Erythroblast (primary cell): ENCODE measurements at regions not wholly inside any gene's neighbourhood (a gene's known extent, or its start where the extent isn't known, plus 50 kb on each side); places are given as distances from the start of the nearest gene placed in this dataset.

Experiments
- GATA1 ChIP-seq: IDR thresholded peaks from 2 replicates; pipeline ENCODE4 v1.6.1; 2011; ENCODE audit warnings: low read depth, mild to moderate bottlenecking, control low read depth, low read length, moderate library complexity
- POLR2A ChIP-seq: IDR thresholded peaks from 2 replicates; pipeline ENCODE4 v1.6.1; 2011; ENCODE audit warnings: mild to moderate bottlenecking, low read length

- no peak for TF ChIP-seq POLR2A
- no peak for TF ChIP-seq GATA1
These were observed 666.5 kb downstream of the SQOR start for GRCh38 chr15:46301291-46301690.
